GM23338 (cell line): ENCODE measurements at regions not wholly inside any gene's neighbourhood (a gene's known extent, or its start where the extent isn't known, plus 50 kb on each side); places are given as distances from the start of the nearest gene placed in this dataset.

Experiments
- CREB1 ChIP-seq: fragments of 250-450 bp; sonication (Bioruptor Pico); IDR thresholded peaks from 2 replicates; pipeline ENCODE4 v1.5.0; 2020; ENCODE audit warnings: low read depth, mild to moderate bottlenecking, moderate library complexity
- CTCF ChIP-seq, 2 experiments: fragments of 200-600 bp in 1 of 2; sonication (generic) in 1 of 2; conservative IDR thresholded peaks; 2 replicates each; pipeline versions ENCODE4 v1.5.1 to v1.6.1; 2016 to 2017; ENCODE audit warnings: antibody characterized with exemption in 2 of 2, low read depth in 2 of 2, mild to moderate bottlenecking in 2 of 2, moderate library complexity in 1 of 2
- ETS1 ChIP-seq: IDR thresholded peaks from 2 replicates; pipeline ENCODE4 v1.6.1; 2016; ENCODE audit warnings: antibody characterized with exemption
- EZH2 ChIP-seq: fragments of 200-600 bp; sonication (generic); IDR thresholded peaks from one replicate; pipeline ENCODE4 v1.8.0; 2017; ENCODE audit warnings: antibody characterized with exemption, mild to moderate bottlenecking, low read depth; ENCODE audit not compliant: unreplicated experiment
- EZH2phosphoT487 ChIP-seq: fragments of 200-600 bp; sonication (generic); IDR thresholded peaks from one replicate; pipeline ENCODE4 v1.8.1; 2018; ENCODE audit warnings: antibody characterized with exemption; ENCODE audit not compliant: unreplicated experiment
- JUNB ChIP-seq: IDR thresholded peaks from one replicate; pipeline ENCODE4 v1.6.1; 2016; ENCODE audit warnings: antibody characterized with exemption; ENCODE audit not compliant: unreplicated experiment
- NANOG ChIP-seq: IDR thresholded peaks from 2 replicates; pipeline ENCODE4 v1.6.1; 2016; ENCODE audit warnings: antibody characterized with exemption, borderline replicate concordance
- POLR2AphosphoS5 ChIP-seq: IDR thresholded peaks from 2 replicates; pipeline ENCODE4 v1.6.1; 2016; ENCODE audit warnings: antibody characterized with exemption, low read depth
- REST ChIP-seq: IDR thresholded peaks from one replicate; pipeline ENCODE4 v1.6.1; 2018; ENCODE audit warnings: antibody characterized with exemption; ENCODE audit not compliant: unreplicated experiment
- STAT1 ChIP-seq: IDR thresholded peaks from one replicate; pipeline ENCODE4 v1.6.1; 2016; ENCODE audit warnings: antibody characterized with exemption; ENCODE audit not compliant: unreplicated experiment
- ZNF331 ChIP-seq: fragments of 250-450 bp; sonication (Bioruptor Pico); IDR thresholded peaks from 2 replicates; pipeline ENCODE4 v1.5.0; 2020; ENCODE audit warnings: low read depth, mild to moderate bottlenecking, moderate library complexity

- TF ChIP-seq CTCF (conservative IDR thresholded peaks at IDR 0.05; ENCODE audit: low read depth in 2 of 2) (no peak), POLR2AphosphoS5 (no peak), REST (no peak), JUNB (no peak), EZH2 (no peak), CREB1 (no peak), ETS1 (no peak), EZH2phosphoT487 (no peak), NANOG (no peak), STAT1 (no peak), ZNF331 (CRISPR knock-in tag) (no peak)
Measured at GRCh38 chr6:147117011-147117410, 87.2 kb upstream of the STXBP5 start.
